GM18870 (cell line): ENCODE measurements at regions not wholly inside any gene's neighbourhood (a gene's known extent, or its start where the extent isn't known, plus 50 kb on each side); places are given as distances from the start of the nearest gene placed in this dataset.
"Not testable (repeated sequence)": the region's sequence is repeated elsewhere in the genome, so short reads cannot be mapped to it uniquely, and the experiment has no call there.

Experiments used
- ATAC-seq: cut with Tn5 transposase; IDR thresholded peaks from one replicate; pipeline ENCODE4 v1.9.1; 2021; ENCODE audit warnings: moderate library complexity; ENCODE audit not compliant: unreplicated experiment

- no peak for ATAC-seq
Measured at GRCh38 chr7:119664601-119665000, 608.4 kb upstream of the KCND2 start.

- ATAC-seq = no peak
Measured at GRCh38 chr7:119665796-119666195, 607.2 kb upstream of the KCND2 start.

GRCh38 chr7:119681336-119681735 lies 591.6 kb upstream of the KCND2 start:
- ATAC-seq = no peak

GRCh38 chr7:119684763-119685162 lies 588.2 kb upstream of the KCND2 start:
- no peak for ATAC-seq

GRCh38 chr7:119685906-119686305 lies 587.1 kb upstream of the KCND2 start:
- no peak for ATAC-seq

GRCh38 chr7:119688831-119689230 lies 584.1 kb upstream of the KCND2 start:
- no peak for ATAC-seq

- no peak for ATAC-seq
Measured at GRCh38 chr7:119692541-119692940, 580.4 kb upstream of the KCND2 start.

GRCh38 chr7:119694506-119694905 lies 578.5 kb upstream of the KCND2 start:
- ATAC-seq = no peak

- ATAC-seq = no peak
Measured at GRCh38 chr7:119696336-119696735, 576.6 kb upstream of the KCND2 start.

GRCh38 chr7:119703895-119704294 lies 569.1 kb upstream of the KCND2 start:
- no peak for ATAC-seq

GRCh38 chr7:119706608-119707007 lies 566.4 kb upstream of the KCND2 start:
- no peak for ATAC-seq

GRCh38 chr7:119708891-119709290 lies 564.1 kb upstream of the KCND2 start:
- no peak for ATAC-seq

- peak; percentile 86 for ATAC-seq
Measured at GRCh38 chr7:119711104-119711503, 561.9 kb upstream of the KCND2 start.

- no peak for ATAC-seq
Measured at GRCh38 chr7:119712886-119713462, 560.0 kb upstream of the KCND2 start.

- ATAC-seq = no peak
Measured at GRCh38 chr7:119713606-119714005, 559.4 kb upstream of the KCND2 start.

- ATAC-seq = no peak
Measured at GRCh38 chr7:119720541-119720940, 552.4 kb upstream of the KCND2 start.

GRCh38 chr7:119724041-119724792 lies 548.8 kb upstream of the KCND2 start:
- no peak for ATAC-seq

GRCh38 chr7:119733127-119733879 lies 539.7 kb upstream of the KCND2 start:
- ATAC-seq = no peak

GRCh38 chr7:119737390-119737789 lies 535.6 kb upstream of the KCND2 start:
- ATAC-seq = no peak

- ATAC-seq = not testable (repeated sequence)
Measured at GRCh38 chr7:119745280-119745679, 527.7 kb upstream of the KCND2 start.

- no peak for ATAC-seq
Measured at GRCh38 chr7:119748251-119748860, 524.6 kb upstream of the KCND2 start.

- ATAC-seq = no peak
Measured at GRCh38 chr7:119748991-119749390, 524.0 kb upstream of the KCND2 start.
